ENCODE measurements at regions not wholly inside any gene's neighbourhood (a gene's known extent, or its start where the extent isn't known, plus 50 kb on each side); places are given as distances from the start of the nearest gene placed in this dataset.

DNA sequence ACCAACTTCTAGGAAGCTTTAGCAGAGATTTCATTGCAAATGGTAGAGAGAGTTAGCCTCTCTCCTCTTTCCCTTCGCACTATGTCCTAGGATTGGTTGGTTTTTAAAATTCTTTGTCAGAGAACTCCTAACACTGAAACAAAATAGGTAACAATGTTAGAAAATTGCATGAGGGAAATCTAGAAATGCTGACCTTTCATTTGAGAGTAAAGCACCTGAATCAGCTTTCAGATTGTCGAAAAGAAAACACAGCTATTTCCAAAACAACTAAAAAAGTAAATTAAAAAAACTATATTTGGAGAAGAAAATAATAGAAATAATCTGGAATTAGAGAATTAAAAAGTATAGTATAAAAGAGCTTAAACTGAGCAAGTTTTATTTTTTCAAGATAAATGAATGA is 108.1 kb upstream of the GK2 start:
- TF ChIP-seq POLR2A (IDR thresholded peaks at IDR 0.05) = no peak
- TF ChIP-seq CTCF (IDR thresholded peaks at IDR 0.05) = no peak
- no peak overlapping the region for H3K4me3 ChIP-seq (ENCODE audit: low read depth, poor library complexity, severe bottlenecking)
- intact Hi-C loops (cut with DNase I; ENCODE audit: low total_unique reads) = no loop called here
- 94 to 96% methylated on average over 2 of the region's 2 CpGs for WGBS, 2 donors
- no peak for DNase-seq (ENCODE audit: low spot score in 2 of 2)

DNA sequence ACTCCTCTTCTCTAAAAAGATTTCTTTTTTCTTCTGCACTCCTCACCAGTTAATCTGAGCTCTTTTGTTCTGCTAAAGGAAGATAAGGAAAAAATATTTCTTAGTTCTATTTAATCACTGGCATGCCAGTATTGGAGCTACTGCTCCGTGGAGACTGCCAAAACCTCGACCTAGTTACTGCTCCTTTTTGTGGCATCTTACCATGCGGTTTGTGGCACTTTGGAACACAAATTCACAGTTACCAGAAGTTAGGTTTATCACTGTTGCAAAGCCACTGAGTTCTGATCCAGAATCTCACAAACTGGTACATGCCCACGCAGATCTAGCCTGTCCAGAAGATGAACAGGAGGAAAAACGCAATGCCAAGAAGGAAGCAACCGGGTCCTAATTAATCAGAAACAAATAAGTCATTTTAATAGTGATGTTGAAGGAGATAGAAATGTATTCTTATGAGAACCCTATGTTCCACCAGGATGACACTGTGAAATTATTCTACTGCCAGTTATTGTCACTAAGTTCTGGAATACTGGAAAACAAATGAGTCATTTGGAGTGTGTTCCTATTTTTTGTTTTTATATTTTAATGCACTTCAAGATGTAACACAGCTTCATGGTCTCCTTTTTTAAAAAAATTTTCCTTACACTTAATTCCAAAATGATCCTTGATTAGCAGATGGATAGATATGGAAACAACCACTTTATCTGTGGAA is 106.7 kb upstream of the GK2 start:
- DNase-seq (ENCODE audit: low spot score in 2 of 2) = no peak
- intact Hi-C loops (cut with DNase I; ENCODE audit: low total_unique reads) = no loop called here
- WGBS, 2 donors = 22 to 28% methylated on average over 6 of the region's 6 CpGs
- no peak for TF ChIP-seq POLR2A (IDR thresholded peaks at IDR 0.05)
- TF ChIP-seq CTCF (IDR thresholded peaks at IDR 0.05) = no peak
- no peak overlapping the region for H3K4me3 ChIP-seq (ENCODE audit: low read depth, poor library complexity, severe bottlenecking)

DNA sequence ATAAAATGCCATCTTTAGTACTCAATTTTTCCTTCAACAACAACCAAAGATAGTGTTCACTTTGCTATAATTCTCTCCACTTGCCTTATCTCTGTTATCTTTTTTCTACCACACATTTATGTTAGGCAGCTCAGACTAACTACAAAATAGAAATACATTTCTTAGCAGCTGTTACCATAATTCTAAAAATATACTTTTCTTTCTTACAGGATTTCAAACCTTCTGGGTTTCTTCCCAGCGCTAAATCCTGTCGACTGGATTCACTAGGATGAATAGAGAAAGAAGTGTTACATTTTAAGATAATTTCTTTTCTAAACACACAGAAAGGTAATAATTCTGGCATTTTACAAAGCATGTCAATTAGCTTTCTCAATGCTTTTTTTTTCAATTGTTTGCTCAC is 105.5 kb upstream of the GK2 start:
- intact Hi-C loops (cut with DNase I; ENCODE audit: low total_unique reads) = no loop called here
- no peak for TF ChIP-seq POLR2A (IDR thresholded peaks at IDR 0.05)
- TF ChIP-seq CTCF (IDR thresholded peaks at IDR 0.05) = no peak
- DNase-seq (ENCODE audit: low spot score in 2 of 2) = no peak
- 92 to 93% methylated on average over 2 of the region's 2 CpGs for WGBS, 2 donors
- no peak overlapping the region for H3K4me3 ChIP-seq (ENCODE audit: low read depth, poor library complexity, severe bottlenecking)

GRCh38 chr4:79512363-79512762 is 104.3 kb upstream of the GK2 start:
- DNase-seq (ENCODE audit: low spot score in 2 of 2) = no peak
- intact Hi-C loops (cut with DNase I; ENCODE audit: low total_unique reads) = no loop called here
- TF ChIP-seq POLR2A (IDR thresholded peaks at IDR 0.05) = no peak
- TF ChIP-seq CTCF (IDR thresholded peaks at IDR 0.05) = no peak
- no peak overlapping the region for H3K4me3 ChIP-seq (ENCODE audit: low read depth, poor library complexity, severe bottlenecking)

DNA sequence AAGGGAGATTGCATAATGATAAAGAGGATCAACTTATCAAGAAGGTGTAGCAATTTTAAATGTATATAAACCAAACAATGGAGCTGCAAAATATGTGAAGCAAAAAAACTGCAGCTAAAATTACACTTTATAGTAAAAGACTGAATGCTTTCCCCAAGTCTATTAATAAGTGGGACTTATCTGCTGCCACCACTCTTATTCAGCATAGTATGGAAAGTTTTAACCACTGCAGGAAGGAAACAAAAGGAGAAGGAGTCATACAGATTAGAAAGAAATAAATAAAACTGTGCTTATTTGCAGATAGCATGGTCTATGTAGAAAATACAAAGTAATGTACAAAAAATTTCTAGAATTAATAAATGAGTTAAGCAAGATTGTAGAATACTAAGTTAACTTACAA is 94.1 kb upstream of the GK2 start:
- no peak for DNase-seq (ENCODE audit: low spot score in 2 of 2)
- no peak overlapping the region for H3K4me3 ChIP-seq (ENCODE audit: low read depth, poor library complexity, severe bottlenecking)
- TF ChIP-seq POLR2A (IDR thresholded peaks at IDR 0.05) = no peak
- TF ChIP-seq CTCF (IDR thresholded peaks at IDR 0.05) = no peak
- intact Hi-C loops (cut with DNase I; ENCODE audit: low total_unique reads) = no loop called here

- no peak overlapping the region for H3K4me3 ChIP-seq (ENCODE audit: low read depth, poor library complexity, severe bottlenecking)
- whole genome bisulfite sequencing, 2 donors = 37 to 39% methylated on average over 1 of the region's 1 CpG
- DNase-seq (ENCODE audit: low spot score in 2 of 2) = no peak
- no peak for TF ChIP-seq CTCF (IDR thresholded peaks at IDR 0.05)
- TF ChIP-seq POLR2A (IDR thresholded peaks at IDR 0.05) = no peak
- intact Hi-C loops (cut with DNase I; ENCODE audit: low total_unique reads) = no loop called here
Measured at GRCh38 chr4:79498282-79498681, 90.3 kb upstream of the GK2 start.
